ENCODE measurements at regions not wholly inside any gene's neighbourhood (a gene's known extent, or its start where the extent isn't known, plus 50 kb on each side); places are given as distances from the start of the nearest gene placed in this dataset.

GRCh38 chr12:90828621-90829020 lies 126.4 kb downstream of the CCER1 start:
- no peak for TF ChIP-seq CTCF (IDR thresholded peaks at IDR 0.05)
- no peak for TF ChIP-seq POLR2A (IDR thresholded peaks at IDR 0.05)
- TF ChIP-seq POLR2AphosphoS5 (IDR thresholded peaks at IDR 0.05), result no peak

Data from sigmoid colon (tissue), 4 donors.